Stomach (tissue), 8 donors: ENCODE measurements at regions not wholly inside any gene's neighbourhood (a gene's known extent, or its start where the extent isn't known, plus 50 kb on each side); places are given as distances from the start of the nearest gene placed in this dataset.

Experiments used
- DNase-seq, 2 donors: peaks; one replicate each; pipeline versions ENCODE4 v3.0.0 to v3.0.0-alpha.2; 2013 to 2019
- H3K27ac ChIP-seq, 5 donors: fragments of 200-600 bp in 4 of 5; sonication (generic) in 4 of 5; one replicate each; pipeline ENCODE4 v1.5.1; 2013 to 2019; ENCODE audit warnings: mild to moderate bottlenecking in 1 of 5, moderate library complexity in 1 of 5
- H3K27me3 ChIP-seq, 3 donors: fragments of 200-600 bp; sonication (generic); one replicate each; pipeline ENCODE4 v1.5.1; 2017 to 2019; ENCODE audit warnings: mixed run types in 1 of 3
- H3K36me3 ChIP-seq, 4 donors: fragments of 200-600 bp; sonication (generic); 1 replicate in 3 of 4; 2 replicates in 1 of 4; pipeline ENCODE4 v1.5.1; 2016 to 2019
- H3K4me1 ChIP-seq, 4 donors: fragments of 200-600 bp; sonication (generic); one replicate each; pipeline ENCODE4 v1.5.1; 2016 to 2019
- H3K4me3 ChIP-seq, 4 donors: fragments of 200-600 bp; sonication (generic) in 3 of 4; one replicate each; pipeline ENCODE4 v1.5.1; 2016 to 2019; ENCODE audit warnings: mild to moderate bottlenecking in 1 of 4
- H3K9me3 ChIP-seq, 4 donors: fragments of 200-600 bp; sonication (generic); one replicate each; pipeline ENCODE4 v1.5.1; 2016 to 2019
- EP300 ChIP-seq: sonication (generic); formaldehyde crosslinking; IDR thresholded peaks from one replicate; pipeline ENCODE4 v1.6.1; 2017; ENCODE audit warnings: antibody characterized with exemption
- POLR2A ChIP-seq, 4 donors: fragments of 450-650 bp; IDR thresholded peaks; one replicate each; pipeline ENCODE4 v1.6.1; 2016; ENCODE audit warnings: antibody characterized with exemption in 4 of 4, control low read depth in 2 of 4, mild to moderate bottlenecking in 1 of 4, moderate library complexity in 1 of 4
- POLR2AphosphoS5 ChIP-seq, 3 donors: sonication (generic); formaldehyde crosslinking; IDR thresholded peaks; one replicate each; pipeline ENCODE4 v1.6.1; 2016; ENCODE audit warnings: antibody characterized with exemption in 3 of 3
- WGBS, 5 donors: extraction: QIAGEN DNeasy Blood & Tissue Kit in 3 of 5; methylation state at CpG; one replicate each; pipeline versions ENCODE4 v1.1.5 to v1.1.7; 2013 to 2018; 5-methylcytosine and 5-hydroxymethylcytosine counted together
- intact Hi-C: fragments of 100-400 bp; cut with DNase I; formaldehyde crosslinking; loops from one replicate; pipeline ENCODE4 v1.15.1; 2023; ENCODE audit warnings: low total_unique reads
- TF ChIP-seq, protein P1 (sequence below), 7 experiments: fragments of 450-650 bp in 4 of 7; fragments of 200-600 bp in 3 of 7; sonication (generic) in 3 of 7; IDR thresholded peaks; one replicate each; pipeline ENCODE4 v1.5.1; 2016 to 2019; ENCODE audit warnings: antibody characterized with exemption in 7 of 7, control low read depth in 2 of 7, mild to moderate bottlenecking in 1 of 7
- donor health status: healthy with polysubstance abuse.
- donor health status: Bipolar disorder and iron deficiency.
- donor health status: healthy.

DNA sequence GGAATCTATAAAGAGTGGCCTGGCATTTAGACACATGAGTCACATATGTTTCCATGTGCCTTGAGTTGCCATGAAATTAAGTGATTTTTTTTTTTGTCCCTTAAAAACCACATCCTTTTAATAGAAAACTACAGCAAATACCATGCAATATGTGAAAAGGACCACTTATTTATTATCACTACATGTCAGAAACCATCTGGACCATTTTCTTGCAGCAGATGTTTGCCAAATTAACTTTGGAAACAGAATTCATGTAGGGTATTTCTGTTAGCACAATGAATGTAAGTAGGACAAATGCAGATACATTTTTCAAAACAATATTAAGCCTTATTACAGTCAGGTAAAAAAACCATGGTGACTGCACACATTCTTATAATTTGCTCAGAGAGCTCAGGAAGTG is 230.6 kb downstream of the REEP3 start:
- no peak overlapping the region for H3K4me3 ChIP-seq
- TF ChIP-seq EP300 (no peak), POLR2AphosphoS5 (IDR thresholded peaks at IDR 0.05) (no peak), POLR2A (IDR thresholded peaks at IDR 0.05) (no peak)
- TF ChIP-seq, protein P1, sequence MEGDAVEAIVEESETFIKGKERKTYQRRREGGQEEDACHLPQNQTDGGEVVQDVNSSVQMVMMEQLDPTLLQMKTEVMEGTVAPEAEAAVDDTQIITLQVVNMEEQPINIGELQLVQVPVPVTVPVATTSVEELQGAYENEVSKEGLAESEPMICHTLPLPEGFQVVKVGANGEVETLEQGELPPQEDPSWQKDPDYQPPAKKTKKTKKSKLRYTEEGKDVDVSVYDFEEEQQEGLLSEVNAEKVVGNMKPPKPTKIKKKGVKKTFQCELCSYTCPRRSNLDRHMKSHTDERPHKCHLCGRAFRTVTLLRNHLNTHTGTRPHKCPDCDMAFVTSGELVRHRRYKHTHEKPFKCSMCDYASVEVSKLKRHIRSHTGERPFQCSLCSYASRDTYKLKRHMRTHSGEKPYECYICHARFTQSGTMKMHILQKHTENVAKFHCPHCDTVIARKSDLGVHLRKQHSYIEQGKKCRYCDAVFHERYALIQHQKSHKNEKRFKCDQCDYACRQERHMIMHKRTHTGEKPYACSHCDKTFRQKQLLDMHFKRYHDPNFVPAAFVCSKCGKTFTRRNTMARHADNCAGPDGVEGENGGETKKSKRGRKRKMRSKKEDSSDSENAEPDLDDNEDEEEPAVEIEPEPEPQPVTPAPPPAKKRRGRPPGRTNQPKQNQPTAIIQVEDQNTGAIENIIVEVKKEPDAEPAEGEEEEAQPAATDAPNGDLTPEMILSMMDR (IDR thresholded peaks at IDR 0.05) = no peak
- H3K27ac ChIP-seq = no peak overlapping the region
- no peaks in the 10 kb centered on the region for H3K4me1 ChIP-seq
- no peaks in the 10 kb centered on the region for H3K9me3 ChIP-seq
- intact Hi-C loops = no loop called here
- DNase-seq = peak in 1 of 2 donors; percentile 23
- H3K36me3 ChIP-seq = no peaks in the 10 kb centered on the region
- no peaks in the 10 kb centered on the region for H3K27me3 ChIP-seq

DNA sequence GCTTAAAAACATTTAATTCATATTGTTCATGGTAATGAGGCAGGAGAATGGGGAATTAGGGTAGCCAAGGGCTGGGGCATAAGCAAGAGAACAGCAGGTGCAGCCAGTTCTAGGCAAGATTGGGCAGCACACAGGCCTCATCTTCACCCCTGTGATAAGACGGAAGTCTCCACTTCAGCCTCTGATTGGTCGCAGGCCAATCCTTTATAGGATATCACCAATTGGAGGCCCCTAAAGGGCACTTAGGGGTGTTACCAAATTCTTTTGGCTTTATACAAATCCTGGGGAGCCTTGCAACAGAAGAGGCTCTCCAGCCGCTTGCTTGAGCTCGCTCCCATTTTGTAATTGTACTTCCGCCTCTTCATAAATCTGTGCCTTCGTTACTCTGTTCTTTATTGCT is 231.1 kb downstream of the REEP3 start:
- 87 to 97% (median 96%) methylated on average over 6 of the region's 6 CpGs for WGBS, 5 donors
- intact Hi-C loops = no loop called here
- no peaks in the 10 kb centered on the region for H3K9me3 ChIP-seq
- H3K36me3 ChIP-seq = no peaks in the 10 kb centered on the region
- peaks cover 0 to under 1% (median 0%) of the 10 kb centered on the region in 4 donors for H3K4me1 ChIP-seq
- H3K4me3 ChIP-seq = no peak overlapping the region
- no peaks in the 10 kb centered on the region for H3K27me3 ChIP-seq
- no peak for DNase-seq
- TF ChIP-seq, protein P1 (IDR thresholded peaks at IDR 0.05) = no peak
- TF ChIP-seq EP300 (no peak), POLR2AphosphoS5 (IDR thresholded peaks at IDR 0.05) (no peak), POLR2A (IDR thresholded peaks at IDR 0.05) (no peak)
- no peak overlapping the region for H3K27ac ChIP-seq

DNA sequence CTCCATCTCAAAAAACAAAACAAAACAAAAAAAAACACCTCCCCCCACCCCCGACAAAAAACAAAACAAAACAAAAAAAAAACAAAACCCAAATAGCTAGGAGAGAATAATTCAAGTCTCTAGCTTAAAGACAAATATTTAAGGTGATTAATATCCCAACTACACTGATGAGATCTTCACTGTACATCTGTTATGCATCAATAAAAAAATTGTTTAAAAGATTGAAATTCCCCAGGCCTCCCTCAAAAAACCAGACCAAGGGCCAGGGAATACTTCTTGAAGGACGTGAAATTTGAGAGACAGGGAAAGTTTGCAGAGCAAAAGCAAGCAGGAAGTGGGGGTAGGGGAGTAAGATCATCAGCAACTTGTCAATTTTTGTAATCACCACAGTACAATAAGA is 232.6 kb downstream of the REEP3 start:
- Histone ChIP-seq H3K9me3 (no peaks in the 10 kb centered on the region), H3K27me3 (no peaks in the 10 kb centered on the region), H3K4me1 (peaks cover 0 to 12% (median 3%) of the 10 kb centered on the region in 4 donors), H3K27ac (no peak overlapping the region), H3K4me3 (no peak overlapping the region), H3K36me3 (no peaks in the 10 kb centered on the region)
- WGBS, 5 donors = 63 to 68% (median 65%) methylated on average over 2 of the region's 2 CpGs
- TF ChIP-seq EP300 = no peak
- TF ChIP-seq POLR2A (IDR thresholded peaks at IDR 0.05) = no peak
- TF ChIP-seq, protein P1 (IDR thresholded peaks at IDR 0.05) = no peak
- no peak for TF ChIP-seq POLR2AphosphoS5 (IDR thresholded peaks at IDR 0.05)
- no peak for DNase-seq
- intact Hi-C loops = no loop called here

DNA sequence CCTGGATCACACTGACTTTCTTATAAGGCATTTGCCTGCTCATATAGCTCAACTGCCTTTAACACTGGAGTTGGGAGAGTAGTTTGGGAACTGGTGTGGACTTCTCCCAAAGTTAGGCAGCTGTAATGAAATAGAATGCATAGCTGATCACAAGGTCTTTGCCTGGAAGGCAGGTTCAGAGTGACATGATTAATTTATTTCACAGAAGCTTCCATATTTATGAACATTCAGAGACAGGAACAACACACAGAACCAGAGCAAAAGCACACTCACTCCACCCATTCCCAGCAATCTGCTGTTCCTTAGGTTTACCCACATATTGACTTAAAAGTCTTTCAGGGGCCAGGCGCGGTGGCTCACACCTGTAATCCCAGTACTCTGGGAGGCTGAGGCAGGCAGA is 234.2 kb downstream of the REEP3 start:
- no peaks in the 10 kb centered on the region for H3K9me3 ChIP-seq
- 88 to 96% (median 91%) methylated on average over 2 of the region's 2 CpGs for WGBS, 5 donors
- no peak overlapping the region for H3K4me3 ChIP-seq
- no peak for DNase-seq
- H3K4me1 ChIP-seq = peaks cover 0 to 12% (median 8%) of the 10 kb centered on the region in 4 donors
- TF ChIP-seq POLR2A (IDR thresholded peaks at IDR 0.05) = no peak
- no peak for TF ChIP-seq POLR2AphosphoS5 (IDR thresholded peaks at IDR 0.05)
- TF ChIP-seq, protein P1 (IDR thresholded peaks at IDR 0.05) = no peak
- no peak for TF ChIP-seq EP300
- H3K27ac ChIP-seq = no peak overlapping the region
- no peaks in the 10 kb centered on the region for H3K27me3 ChIP-seq
- intact Hi-C loops = no loop called here
- no peaks in the 10 kb centered on the region for H3K36me3 ChIP-seq
